UCSD-AML1 (cell line): ENCODE measurements at regions not wholly inside any gene's neighbourhood (a gene's known extent, or its start where the extent isn't known, plus 50 kb on each side); places are given as distances from the start of the nearest gene placed in this dataset.

Experiments
- DNase-seq: peaks from one replicate; lab custom pipeline; 2025; ENCODE audit not compliant: unreplicated experiment; lab: John Stamatoyannopoulos, UW

- no peak for DNase-seq
These were observed 389.7 kb downstream of the TAF11L14 start for GRCh38 chr5:18023986-18024385.

- peak; percentile 10 for DNase-seq
These were observed 390.3 kb downstream of the TAF11L14 start for GRCh38 chr5:18024542-18024941.

- no peak for DNase-seq
These were observed 393.1 kb downstream of the TAF11L14 start for GRCh38 chr5:18027241-18027867.

GRCh38 chr5:18028036-18028435 lies 393.8 kb downstream of the TAF11L14 start:
- DNase-seq: no peak

- no peak for DNase-seq
These were observed 398.5 kb downstream of the TAF11L14 start for GRCh38 chr5:18032744-18033143.

- no peak for DNase-seq
These were observed 402.3 kb downstream of the TAF11L14 start for GRCh38 chr5:18036531-18036930.

GRCh38 chr5:18037718-18038117 lies 403.5 kb downstream of the TAF11L14 start:
- DNase-seq: no peak

- DNase-seq: no peak
These were observed 409.1 kb downstream of the TAF11L14 start for GRCh38 chr5:18043344-18043743.

GRCh38 chr5:18048449-18048848 lies 414.2 kb downstream of the TAF11L14 start:
- DNase-seq: no peak

- DNase-seq: no peak
These were observed 416.1 kb downstream of the TAF11L14 start for GRCh38 chr5:18050345-18050744.

- DNase-seq: no peak
These were observed 416.5 kb downstream of the TAF11L14 start for GRCh38 chr5:18050776-18051175.

- no peak for DNase-seq
These were observed 417.7 kb downstream of the TAF11L14 start for GRCh38 chr5:18051953-18052352.

- no peak for DNase-seq
These were observed 418.3 kb downstream of the TAF11L14 start for GRCh38 chr5:18052569-18052968.

GRCh38 chr5:18057725-18058124 lies 423.5 kb downstream of the TAF11L14 start:
- no peak for DNase-seq

- DNase-seq: no peak
These were observed 433.4 kb downstream of the TAF11L14 start for GRCh38 chr5:18067615-18068014.

- no peak for DNase-seq
These were observed 434.6 kb downstream of the TAF11L14 start for GRCh38 chr5:18068826-18069225.

GRCh38 chr5:18069790-18070189 lies 435.5 kb downstream of the TAF11L14 start:
- DNase-seq: no peak

GRCh38 chr5:18072600-18072999 lies 438.3 kb downstream of the TAF11L14 start:
- no peak for DNase-seq

GRCh38 chr5:18074961-18075360 lies 440.7 kb downstream of the TAF11L14 start:
- DNase-seq: no peak

GRCh38 chr5:18078157-18078556 lies 443.9 kb downstream of the TAF11L14 start:
- DNase-seq: no peak

- DNase-seq: no peak
These were observed 445.6 kb downstream of the TAF11L14 start for GRCh38 chr5:18079831-18080230.

GRCh38 chr5:18088020-18088579 lies 453.8 kb downstream of the TAF11L14 start:
- DNase-seq: no peak

GRCh38 chr5:18090177-18090576 lies 455.9 kb downstream of the TAF11L14 start:
- no peak for DNase-seq
